ENCODE measurements at regions not wholly inside any gene's neighbourhood (a gene's known extent, or its start where the extent isn't known, plus 50 kb on each side); places are given as distances from the start of the nearest gene placed in this dataset.

DNA sequence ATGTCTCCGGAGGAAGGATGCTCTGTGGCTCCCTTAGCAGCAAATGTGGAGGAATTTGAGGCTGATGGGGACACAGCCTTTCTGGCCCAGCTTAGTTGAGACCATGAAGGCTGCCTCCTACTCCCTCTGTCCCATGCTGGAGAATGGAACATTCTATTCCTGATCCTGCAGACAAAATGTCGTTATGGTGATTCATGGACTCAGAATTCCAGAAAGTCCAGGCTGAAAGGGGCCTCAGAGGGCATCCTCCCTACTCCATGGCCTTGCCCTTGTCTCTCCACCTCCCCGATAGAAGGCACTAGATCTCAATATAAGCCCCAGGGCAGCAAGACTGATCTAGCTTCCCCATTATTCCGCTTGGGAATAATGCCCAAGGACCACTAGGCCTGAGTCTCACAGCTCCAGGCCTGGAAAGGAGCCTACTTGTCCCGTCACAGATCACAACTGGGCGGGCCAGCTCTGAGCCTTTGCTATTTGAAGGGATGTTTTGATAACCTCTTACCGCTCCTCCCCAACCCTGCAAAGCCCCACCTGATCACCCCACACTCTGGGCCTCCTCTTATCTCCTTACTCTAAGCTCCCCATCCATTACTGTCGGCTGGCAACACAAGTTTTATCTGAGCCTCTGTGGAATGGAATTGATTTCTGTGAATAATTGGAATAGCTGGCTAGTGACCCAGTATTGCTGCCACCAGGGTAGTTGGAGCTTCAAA lies 52.8 kb upstream of the TRABD2B start (continued):
- TF ChIP-seq ZNF609 (CRISPR knock-in tag; IDR thresholded peaks at IDR 0.05; ENCODE audit: borderline replicate concordance) = no peak

- CTCF ChIA-PET (ENCODE audit: low intra/inter-chr PET ratio) = no interaction called here
- Histone ChIP-seq H3K27me3 (ENCODE audit: control insufficient read depth in 2 of 2, insufficient read depth in 2 of 2, low read length in 2 of 2) (peaks cover 0 to 5% of the 10 kb centered on the region in 2 experiments; a peak in 1 of 5 replicates), H3K9ac (ENCODE audit: insufficient read depth in 1 of 2, low read depth in 2 of 2, low read length in 2 of 2) (no peak overlapping the region), H3K9me3 (replicated peaks; ENCODE audit: control insufficient read depth, insufficient read depth, low read depth, low read length) (no peaks in the 10 kb centered on the region), H3K9me1 (ENCODE audit: control insufficient read depth, insufficient read depth, low read length) (no peaks in the 10 kb centered on the region), H2AFZ (ENCODE audit: low read depth, low read length) (no peak overlapping the region), H3K36me3 (ENCODE audit: control insufficient read depth, insufficient read depth, low read length) (no peaks in the 10 kb centered on the region), H3K4me3 (no peak overlapping the region), H3K4me2 (ENCODE audit: insufficient read depth, low read length) (no peak overlapping the region), H3K79me2 (ENCODE audit: control insufficient read depth, insufficient read depth, low read length) (no peaks in the 10 kb centered on the region), H3K4me1 (replicated peaks in 1 of 2; ENCODE audit: control insufficient read depth in 2 of 2, insufficient read depth in 2 of 2, low read length in 2 of 2) (no peaks in the 10 kb centered on the region), H4K20me1 (replicated peaks; ENCODE audit: control insufficient read depth, insufficient read depth, low read length) (no peaks in the 10 kb centered on the region), H3K27ac (ENCODE audit: extremely low read depth, low read depth, low read length) (no peak overlapping the region)
- FAIRE-seq = no peak
- POLR2A ChIA-PET = interaction anchor here (1.3 kb wide), 1 partner anchor 19 kb away, joined by 4 read pairs; no protein-coding TSS in a partner anchor
- WGBS (ENCODE audit: insufficient coverage, low coverage, missing lambda C conversion rate) = 0% methylated on average over 7 of the region's 7 CpGs
- ATAC-seq = no peak
- intact Hi-C loops (cut with micrococcal nuclease) = no loop called here
- no peak for TF ChIP-seq ZNF830 (CRISPR knock-in tag; IDR thresholded peaks at IDR 0.05)
- BruUV-seq (replicated peaks) = no TSS peak
- no peak for DNase-seq (ENCODE audit: extremely low read depth in 1 of 4, low spot score in 3 of 4)
- in situ Hi-C loops (cut with MboI) = no loop called here
Observed at GRCh38 chr1:48048980-48049379, 51.8 kb upstream of the TRABD2B start.

Data from K562 (cell line).